ENCODE measurements at regions not wholly inside any gene's neighbourhood (a gene's known extent, or its start where the extent isn't known, plus 50 kb on each side); places are given as distances from the start of the nearest gene placed in this dataset.

GRCh38 chr14:34041220-34041619 lies 90.3 kb upstream of the EGLN3 start:
- TF ChIP-seq EP300 (conservative IDR thresholded peaks at IDR 0.05; ENCODE audit: poor library complexity, severe bottlenecking) (no peak), POLR2AphosphoS5 (IDR thresholded peaks at IDR 0.05) (no peak), EZH2 (IDR thresholded peaks at IDR 0.05; ENCODE audit: borderline replicate concordance, insufficient read depth, low read length, poor library complexity, severe bottlenecking) (no peak), RAD21 (conservative IDR thresholded peaks at IDR 0.05) (no peak)
- TF ChIP-seq, protein P1, sequence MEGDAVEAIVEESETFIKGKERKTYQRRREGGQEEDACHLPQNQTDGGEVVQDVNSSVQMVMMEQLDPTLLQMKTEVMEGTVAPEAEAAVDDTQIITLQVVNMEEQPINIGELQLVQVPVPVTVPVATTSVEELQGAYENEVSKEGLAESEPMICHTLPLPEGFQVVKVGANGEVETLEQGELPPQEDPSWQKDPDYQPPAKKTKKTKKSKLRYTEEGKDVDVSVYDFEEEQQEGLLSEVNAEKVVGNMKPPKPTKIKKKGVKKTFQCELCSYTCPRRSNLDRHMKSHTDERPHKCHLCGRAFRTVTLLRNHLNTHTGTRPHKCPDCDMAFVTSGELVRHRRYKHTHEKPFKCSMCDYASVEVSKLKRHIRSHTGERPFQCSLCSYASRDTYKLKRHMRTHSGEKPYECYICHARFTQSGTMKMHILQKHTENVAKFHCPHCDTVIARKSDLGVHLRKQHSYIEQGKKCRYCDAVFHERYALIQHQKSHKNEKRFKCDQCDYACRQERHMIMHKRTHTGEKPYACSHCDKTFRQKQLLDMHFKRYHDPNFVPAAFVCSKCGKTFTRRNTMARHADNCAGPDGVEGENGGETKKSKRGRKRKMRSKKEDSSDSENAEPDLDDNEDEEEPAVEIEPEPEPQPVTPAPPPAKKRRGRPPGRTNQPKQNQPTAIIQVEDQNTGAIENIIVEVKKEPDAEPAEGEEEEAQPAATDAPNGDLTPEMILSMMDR (IDR thresholded peaks at IDR 0.05; ENCODE audit: poor library complexity, severe bottlenecking), result no peak
